HG03175 (cell line): ENCODE measurements at regions not wholly inside any gene's neighbourhood (a gene's known extent, or its start where the extent isn't known, plus 50 kb on each side); places are given as distances from the start of the nearest gene placed in this dataset.
"Not testable (repeated sequence)": the region's sequence is repeated elsewhere in the genome, so short reads cannot be mapped to it uniquely, and the experiment has no call there.

ENCODE experiments used
- ATAC-seq: cut with Tn5 transposase; IDR thresholded peaks from one replicate; pipeline ENCODE4 v1.9.1; 2021; ENCODE audit warnings: mild to moderate bottlenecking, moderate library complexity; ENCODE audit not compliant: unreplicated experiment

DNA sequence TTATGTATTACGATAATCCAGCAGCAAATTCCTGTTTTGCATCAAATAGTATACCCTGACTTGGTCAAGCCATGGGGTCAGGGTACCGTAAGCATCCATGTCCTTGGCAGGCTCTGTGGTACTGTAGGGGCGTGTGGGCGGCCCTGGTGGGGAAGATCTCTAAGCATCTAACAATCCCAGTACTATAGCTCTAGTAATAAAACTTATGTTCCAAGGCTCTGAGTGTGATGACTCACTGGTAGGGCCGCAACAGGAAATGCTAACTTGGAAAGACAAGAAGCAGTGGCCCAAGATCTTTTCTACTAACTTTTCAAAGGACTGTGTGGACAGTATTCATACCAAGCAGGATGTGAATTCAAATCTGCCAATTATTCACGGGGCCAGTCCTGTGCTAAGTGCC is 63.8 kb downstream of the CLEC18A start:
- ATAC-seq: not testable (repeated sequence)

DNA sequence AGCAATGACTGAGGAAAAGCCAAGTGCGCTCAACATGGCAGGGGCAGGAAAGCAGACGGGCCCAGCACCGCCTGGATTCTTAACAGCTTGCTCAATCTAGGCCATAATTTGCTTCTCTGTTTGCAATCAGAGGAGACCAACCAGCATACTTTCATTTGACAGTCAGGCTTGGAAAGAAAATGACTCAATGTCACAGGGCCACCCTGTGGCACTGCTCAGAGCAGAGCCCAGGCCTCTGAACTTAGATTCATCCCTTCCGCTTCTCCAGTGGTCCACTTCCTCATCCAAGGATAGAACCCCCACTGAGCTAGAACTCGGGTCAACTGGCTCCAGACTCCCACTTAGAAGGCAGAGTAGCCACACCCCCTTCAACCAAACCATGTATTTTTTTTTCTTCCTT is 65.6 kb downstream of the CLEC18A start:
- ATAC-seq: not testable (repeated sequence)

DNA sequence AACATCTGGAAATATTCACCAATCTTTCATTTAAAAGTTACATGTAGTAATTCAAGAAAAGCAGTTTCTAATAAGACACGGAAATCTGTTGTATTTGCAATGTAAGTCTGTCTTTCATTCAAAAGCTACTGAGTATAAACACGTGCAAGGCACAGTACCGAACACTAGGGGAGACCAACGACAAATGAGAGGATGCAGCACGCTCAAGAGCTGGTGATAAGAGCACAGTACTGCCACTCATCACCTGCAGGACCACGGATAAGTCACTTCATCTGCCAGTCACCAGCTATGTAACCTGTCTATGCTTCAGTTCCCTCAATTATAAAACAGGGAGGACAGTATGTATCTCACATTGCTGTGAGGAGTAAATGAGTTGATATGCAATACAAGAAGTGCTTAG is 67.1 kb downstream of the CLEC18A start:
- ATAC-seq: peak; percentile 70

DNA sequence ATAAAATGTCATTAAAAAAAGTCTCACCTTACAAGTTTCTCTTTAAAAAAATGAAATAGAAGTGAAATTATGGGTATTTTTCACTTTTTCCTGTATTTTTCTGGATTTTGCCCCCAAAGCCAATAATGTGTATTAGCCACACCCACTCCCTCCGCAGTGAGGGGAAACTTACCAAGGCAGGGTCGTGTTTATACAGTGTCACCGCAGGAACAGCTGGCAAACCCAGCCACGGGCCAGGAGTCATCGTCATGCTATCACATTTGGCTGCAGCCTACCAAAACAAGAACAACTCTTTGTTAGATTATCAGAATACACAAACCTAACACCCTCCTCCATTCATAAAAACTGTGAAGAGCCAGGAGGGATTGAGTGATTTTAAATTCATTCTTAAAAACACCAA is 72.1 kb downstream of the CLEC18A start:
- ATAC-seq: not testable (repeated sequence)

DNA sequence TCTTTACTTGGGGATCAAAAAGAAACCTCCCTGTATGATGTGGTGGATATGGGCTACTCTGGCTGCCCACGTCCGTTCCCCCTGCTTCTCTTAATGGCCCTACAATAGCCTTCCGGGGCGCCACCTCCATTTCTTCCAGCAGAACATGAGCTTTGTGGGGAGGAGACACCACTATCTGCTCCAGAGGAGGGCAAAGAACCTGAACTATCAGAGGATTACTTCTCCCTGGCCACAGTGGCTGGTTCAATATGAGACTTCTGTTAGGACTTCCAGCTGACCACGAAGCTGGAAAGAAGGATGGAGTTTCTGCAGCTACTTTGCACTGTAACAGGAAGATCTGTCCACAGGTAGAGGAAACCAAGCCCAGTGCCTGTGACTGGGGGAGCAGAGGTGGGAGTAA is 72.8 kb downstream of the CLEC18A start:
- ATAC-seq: not testable (repeated sequence)

DNA sequence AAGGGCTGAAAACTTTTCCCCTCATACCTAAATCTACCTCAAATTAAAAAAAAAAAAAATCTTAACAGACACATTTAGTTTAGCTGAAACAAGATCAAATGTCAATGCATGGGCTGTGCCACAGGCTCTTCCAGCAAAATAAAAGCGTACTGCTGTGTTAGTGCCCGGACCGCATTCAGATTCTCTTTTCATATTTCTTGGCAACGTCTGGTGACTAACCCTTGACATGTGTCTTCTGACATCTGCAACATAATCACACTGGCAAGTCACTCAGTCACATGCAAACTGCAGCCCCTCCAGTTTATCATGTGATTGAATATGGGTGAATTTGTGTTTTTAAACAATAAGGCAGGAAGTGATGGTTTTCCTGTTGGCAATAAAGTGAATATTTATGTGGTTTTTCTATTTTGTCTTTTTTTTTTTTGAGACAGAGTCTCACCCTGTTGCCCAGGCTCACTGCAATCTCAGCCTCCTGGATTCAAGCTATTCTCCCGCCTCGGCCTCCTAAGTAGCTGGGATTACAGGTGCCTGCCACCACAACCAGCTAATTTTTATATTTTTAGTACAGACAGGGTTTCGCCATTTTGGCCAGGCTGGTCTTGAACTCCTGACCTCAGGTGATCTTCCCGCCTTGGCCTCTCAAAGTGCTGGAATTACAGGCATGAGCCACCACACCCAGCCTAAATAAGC is 75.2 kb downstream of the CLEC18A start:
- not testable (repeated sequence) for ATAC-seq

DNA sequence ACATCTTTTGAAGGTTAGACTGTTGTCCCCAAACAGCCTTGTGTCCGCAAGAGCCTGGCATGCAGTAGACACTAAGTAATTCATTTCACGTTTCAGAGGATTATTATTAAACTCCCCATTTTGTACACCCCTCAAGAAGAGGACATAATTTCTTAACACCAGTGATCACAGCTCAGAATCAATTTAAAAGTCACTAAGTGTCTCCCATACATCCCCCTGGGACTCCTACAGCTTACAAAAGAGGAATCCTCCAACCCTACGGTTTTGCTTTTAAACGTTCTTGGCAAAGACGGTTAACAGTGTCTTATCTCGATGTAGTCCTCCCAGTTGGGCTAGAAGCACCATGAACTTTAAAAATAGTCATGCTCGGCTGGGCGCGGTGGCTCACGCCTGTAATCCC is 81.2 kb upstream of the PDPR start:
- not testable (repeated sequence) for ATAC-seq

DNA sequence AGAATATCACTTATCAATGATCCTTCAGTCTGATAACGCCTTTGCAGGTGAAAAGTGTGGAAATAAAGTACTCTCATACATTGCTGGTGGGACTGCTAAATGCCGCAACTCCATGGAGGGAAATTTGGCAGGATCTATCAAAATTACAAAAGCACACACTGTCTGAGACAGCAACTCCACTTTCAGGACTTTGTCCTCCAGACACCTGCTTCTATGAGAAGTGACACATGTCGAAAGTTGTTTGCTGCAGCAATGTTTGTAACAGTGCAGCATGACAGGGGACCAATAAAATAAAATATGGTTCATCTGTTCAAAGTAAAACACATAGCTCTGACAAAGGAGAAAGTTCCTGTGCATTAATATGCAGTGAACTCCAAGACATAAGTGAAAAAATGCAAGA is 76.2 kb upstream of the PDPR start:
- ATAC-seq: not testable (repeated sequence)

DNA sequence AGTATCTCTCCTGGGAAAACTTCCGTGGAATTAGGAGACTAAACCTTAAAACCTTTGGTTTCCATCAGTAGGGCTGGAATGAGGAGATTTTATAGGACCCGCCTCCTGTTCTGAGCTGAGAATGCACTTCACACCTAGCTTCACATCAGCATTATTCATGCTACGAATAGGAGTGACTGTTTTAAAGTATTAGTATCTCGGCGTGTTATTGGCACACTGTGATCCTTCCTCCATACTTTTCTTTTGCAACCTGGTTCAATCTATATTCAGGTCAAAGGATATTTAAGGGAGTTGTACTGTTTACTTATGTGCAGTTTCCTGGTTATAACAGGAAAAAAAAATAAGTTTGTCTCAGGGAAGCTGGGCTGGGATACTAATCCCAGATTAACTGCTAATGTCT is 73.6 kb upstream of the PDPR start:
- ATAC-seq: not testable (repeated sequence)

DNA sequence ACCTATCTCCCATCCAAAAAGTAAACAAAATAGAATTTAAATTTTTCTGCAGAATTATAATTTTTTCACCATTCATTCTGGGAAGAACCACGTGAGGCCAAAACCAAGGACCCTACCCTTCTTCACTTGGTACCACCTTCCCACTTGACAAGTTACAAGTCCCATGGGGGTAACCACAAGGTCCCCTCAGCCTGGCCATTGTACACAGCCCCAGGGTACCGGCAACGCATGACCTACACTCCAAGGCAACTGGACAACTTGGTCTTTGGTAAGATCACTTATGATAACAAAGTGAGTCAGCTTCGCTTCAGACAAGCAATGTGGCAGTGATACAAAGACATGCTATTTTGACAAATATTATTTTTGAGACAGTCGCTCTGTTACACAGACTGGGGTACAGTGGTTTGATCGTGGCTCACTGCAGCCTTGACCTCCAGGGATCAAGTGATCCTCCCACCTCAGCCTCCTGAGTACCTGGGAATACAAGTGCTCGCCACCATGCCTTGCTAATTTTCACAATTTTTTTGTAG is 70.5 kb upstream of the PDPR start:
- not testable (repeated sequence) for ATAC-seq

DNA sequence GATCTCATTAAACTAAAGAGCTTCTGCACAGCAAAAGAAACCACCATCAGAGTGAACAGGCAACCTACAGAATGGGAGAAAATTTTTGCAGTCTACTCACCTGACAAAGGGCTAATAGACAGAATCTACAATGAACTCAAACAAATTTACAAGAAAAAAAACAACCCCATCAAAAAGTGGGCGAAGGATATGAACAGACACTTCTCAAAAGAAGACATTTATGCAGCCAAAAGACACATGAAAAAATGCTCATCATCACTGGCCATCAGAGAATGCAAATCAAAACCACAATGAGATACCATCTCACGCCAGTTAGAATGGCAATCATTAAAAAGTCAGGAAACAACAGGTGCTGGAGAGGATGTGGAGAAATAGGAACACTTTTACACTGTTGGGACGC is 67.6 kb upstream of the PDPR start:
- ATAC-seq: not testable (repeated sequence)

DNA sequence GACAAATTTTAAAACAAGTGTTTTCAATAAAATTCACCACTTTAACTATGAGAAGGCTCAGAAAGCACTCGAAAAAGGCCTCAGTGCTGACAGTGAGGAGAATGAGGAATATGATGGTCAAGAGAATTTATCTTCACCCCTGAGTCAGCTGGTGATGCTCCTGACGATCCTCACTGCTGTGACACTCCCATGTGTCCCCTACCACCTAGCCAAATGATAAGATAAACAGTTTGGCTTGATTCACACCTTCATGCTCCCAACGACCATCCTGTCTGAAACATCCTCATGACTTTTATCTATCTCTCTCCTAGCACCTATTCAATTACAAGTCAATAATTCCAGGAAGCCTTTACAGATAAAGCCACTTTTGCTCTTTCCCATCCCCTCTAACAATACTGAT is 66.0 kb upstream of the PDPR start:
- ATAC-seq: not testable (repeated sequence)

DNA sequence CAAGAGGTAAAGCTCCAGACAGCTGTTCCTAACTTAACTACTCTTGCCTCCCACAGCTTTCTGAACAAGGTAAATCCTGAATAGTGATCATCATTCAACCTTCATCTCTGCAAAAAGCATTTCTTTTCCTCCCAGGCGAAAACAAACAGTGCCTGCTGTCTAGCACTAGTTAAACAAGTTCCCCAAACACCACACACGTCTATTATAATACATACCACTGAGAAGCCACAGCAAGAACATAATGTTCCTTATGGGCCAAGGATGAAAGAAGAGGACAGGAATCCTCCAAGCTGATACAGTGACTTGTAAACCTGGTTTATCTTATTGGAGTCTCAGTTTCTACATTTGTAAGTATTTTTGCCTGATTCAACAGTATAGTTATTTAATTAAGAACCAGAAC is 56.1 kb upstream of the PDPR start:
- not testable (repeated sequence) for ATAC-seq

DNA sequence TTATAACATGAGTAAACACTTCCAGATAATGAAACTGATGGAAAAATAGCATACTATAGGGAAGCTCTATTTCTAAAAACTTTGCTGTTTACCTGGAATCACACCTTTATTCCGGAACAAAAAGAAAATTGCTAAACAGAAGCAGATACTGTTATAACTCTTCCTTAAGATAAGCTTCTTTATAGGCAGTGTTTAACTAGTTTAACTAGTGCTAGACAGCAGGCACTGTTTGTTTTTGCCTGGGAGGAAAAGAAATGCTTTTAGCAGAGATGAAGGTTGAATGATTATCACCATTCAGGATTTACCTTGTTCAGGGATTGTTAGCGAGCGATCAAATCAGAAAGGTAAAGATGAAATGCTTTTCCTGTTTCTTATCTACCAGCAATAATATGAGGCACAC is 54.7 kb upstream of the PDPR start:
- ATAC-seq: not testable (repeated sequence)

DNA sequence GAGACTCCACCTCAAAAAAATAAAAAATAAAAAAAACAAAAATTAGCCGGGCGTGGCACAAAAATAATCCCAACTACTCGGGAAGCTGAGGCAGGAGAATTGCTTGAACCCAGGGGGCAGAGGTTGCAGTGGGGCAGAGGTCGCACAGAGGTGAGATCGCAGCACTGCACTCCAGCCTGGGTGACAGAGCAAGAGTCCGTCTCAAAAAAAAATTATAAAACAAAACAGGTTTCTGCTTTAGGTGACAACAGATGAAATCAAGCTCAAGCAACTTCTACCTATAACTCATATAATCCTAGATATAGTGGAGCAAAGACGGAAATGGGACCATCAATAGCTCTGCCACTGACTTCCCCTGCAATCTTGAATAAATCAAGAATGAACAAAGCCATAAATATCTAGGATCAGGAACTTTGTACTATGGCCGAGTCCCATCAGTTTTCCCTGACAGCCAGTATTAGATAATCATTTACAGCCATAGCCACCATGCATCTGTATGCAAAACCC is 53.6 kb upstream of the PDPR start:
- not testable (repeated sequence) for ATAC-seq

DNA sequence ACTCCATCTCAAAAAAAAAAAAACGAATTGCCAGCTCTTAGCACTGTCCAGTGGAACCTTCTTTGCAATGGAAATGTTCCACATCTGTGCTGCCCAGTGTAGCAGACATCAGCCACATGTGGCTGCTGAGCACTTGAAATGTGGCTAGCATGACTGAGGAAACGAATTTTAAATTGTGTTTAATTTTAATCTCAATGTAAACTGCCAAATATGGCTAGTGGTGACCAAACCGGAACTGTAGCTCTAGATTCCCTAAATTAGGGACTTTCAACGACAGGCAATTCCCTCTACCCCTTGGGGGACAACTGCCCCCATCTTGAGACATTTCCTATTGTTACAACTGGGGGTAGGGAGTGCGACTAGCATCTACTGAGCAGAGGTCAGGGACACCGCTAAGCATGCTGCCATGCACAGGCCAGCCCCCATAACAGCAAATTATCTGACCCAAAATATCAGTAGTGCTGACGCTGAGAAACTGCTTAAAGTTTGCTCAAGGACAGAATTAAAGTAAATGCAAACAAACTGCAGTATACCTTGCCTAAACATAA is 52.4 kb upstream of the PDPR start:
- ATAC-seq: not testable (repeated sequence)

DNA sequence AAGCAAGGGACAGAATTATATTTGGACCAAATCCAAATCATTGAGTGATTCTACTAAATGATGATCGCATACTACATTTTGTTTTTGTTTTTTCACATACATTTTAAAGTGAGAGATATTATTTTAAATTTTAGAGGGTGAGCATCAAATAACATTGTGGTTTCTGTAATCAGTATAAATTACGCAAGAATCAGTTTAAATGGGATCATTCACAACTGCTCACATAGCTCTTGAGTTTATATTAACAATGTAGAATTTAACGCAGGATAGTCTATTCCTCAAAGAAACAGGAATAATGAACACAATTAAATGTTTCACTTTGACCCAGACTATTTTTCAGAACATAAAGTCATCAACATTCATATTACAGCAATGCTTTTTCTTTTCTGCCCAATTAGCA is 51.2 kb upstream of the PDPR start:
- not testable (repeated sequence) for ATAC-seq
